ENCODE measurements at regions not wholly inside any gene's neighbourhood (a gene's known extent, or its start where the extent isn't known, plus 50 kb on each side); places are given as distances from the start of the nearest gene placed in this dataset.

GRCh38 chr1:164261691-164262240 lies 297.2 kb upstream of the PBX1 start (continued):
- TF ChIP-seq THRA (IDR thresholded peaks at IDR 0.05), result no peak

- Histone ChIP-seq H3K4me1 (replicated peaks in 1 of 2; ENCODE audit: control insufficient read depth in 2 of 2, insufficient read depth in 2 of 2, low read length in 2 of 2) (no peaks in the 10 kb centered on the region), H2AFZ (ENCODE audit: low read depth, low read length) (no peak overlapping the region), H3K79me2 (ENCODE audit: control insufficient read depth, insufficient read depth, low read length) (no peaks in the 10 kb centered on the region), H3K4me3 (no peak overlapping the region), H3K4me2 (ENCODE audit: insufficient read depth, low read length) (no peak overlapping the region), H4K20me1 (replicated peaks; ENCODE audit: control insufficient read depth, insufficient read depth, low read length) (no peaks in the 10 kb centered on the region), H3K27ac (ENCODE audit: extremely low read depth, low read depth, low read length) (no peak overlapping the region), H3K27me3 (ENCODE audit: control insufficient read depth in 2 of 2, insufficient read depth in 2 of 2, low read length in 2 of 2) (no peaks in the 10 kb centered on the region), H3K9me1 (ENCODE audit: control insufficient read depth, insufficient read depth, low read length) (no peaks in the 10 kb centered on the region), H3K36me3 (ENCODE audit: control insufficient read depth, insufficient read depth, low read length) (no peaks in the 10 kb centered on the region), H3K9me3 (replicated peaks; ENCODE audit: control insufficient read depth, insufficient read depth, low read depth, low read length) (no peaks in the 10 kb centered on the region; the same call in 1 of the 2 replicates), H3K9ac (ENCODE audit: insufficient read depth in 1 of 2, low read depth in 2 of 2, low read length in 2 of 2) (no peak overlapping the region)
- ATAC-seq, result no peak
- 0% methylated on average over 3 of the region's 3 CpGs for WGBS (ENCODE audit: insufficient coverage, low coverage, missing lambda C conversion rate)
- no peak for DNase-seq (ENCODE audit: extremely low read depth in 1 of 4, low spot score in 3 of 4)
- no peak for FAIRE-seq
- POLR2A ChIA-PET, result no interaction called here
- no TSS peak for BruUV-seq (replicated peaks)
- intact Hi-C loops (cut with micrococcal nuclease) (no loop called here), in situ Hi-C loops (cut with MboI) (no loop called here)
- CTCF ChIA-PET (ENCODE audit: low intra/inter-chr PET ratio), result no interaction called here
- TF ChIP-seq XRCC4 (IDR thresholded peaks at IDR 0.05; ENCODE audit: extremely low read depth, insufficient read depth, insufficient read length) (no peak), THRA (IDR thresholded peaks at IDR 0.05) (no peak), PRMT5 (CRISPR knock-in tag; IDR thresholded peaks at IDR 0.05) (no peak), ZBTB49 (CRISPR knock-in tag; IDR thresholded peaks at IDR 0.05; ENCODE audit: borderline replicate concordance) (no peak), SAP30 (IDR thresholded peaks at IDR 0.05; ENCODE audit: borderline replicate concordance, insufficient read depth, low read depth, low read length, poor library complexity, severe bottlenecking) (no peak), ZC3H11A (IDR thresholded peaks at IDR 0.05; ENCODE audit: low read depth, low read length) (no peak), ATF1 (CRISPR knock-in tag; IDR thresholded peaks at IDR 0.05) (no peak), ATF1 (tag; IDR thresholded peaks at IDR 0.05) (no peak), BRCA1 (IDR thresholded peaks at IDR 0.05) (no peak), BRCA1 (CRISPR knock-in tag; IDR thresholded peaks at IDR 0.05) (no peak), POU5F1 (IDR thresholded peaks at IDR 0.05; ENCODE audit: borderline replicate concordance, low read depth, low read length, partially characterized antibody) (no peak), KAT7 (CRISPR knock-in tag; IDR thresholded peaks at IDR 0.05; ENCODE audit: borderline replicate concordance) (no peak), ESRRB (CRISPR knock-in tag; IDR thresholded peaks at IDR 0.05; ENCODE audit: borderline replicate concordance) (no peak), KLF1 (tag; IDR thresholded peaks at IDR 0.05) (no peak), EGR1 (conservative IDR thresholded peaks at IDR 0.05) (no peak), ESRRA (IDR thresholded peaks at IDR 0.05; ENCODE audit: borderline replicate concordance, low read depth) (no peak)
Observed at GRCh38 chr1:164263540-164263939, 295.4 kb upstream of the PBX1 start.

Data from K562 (cell line).